GM12874 (cell line): ENCODE measurements at regions not wholly inside any gene's neighbourhood (a gene's known extent, or its start where the extent isn't known, plus 50 kb on each side); places are given as distances from the start of the nearest gene placed in this dataset.

Source experiments
- TF ChIP-seq, protein P1 (sequence below): IDR thresholded peaks from 2 replicates; pipeline ENCODE4 v1.5.1; 2011; ENCODE audit warnings: low read depth, mild to moderate bottlenecking, control low read depth, low read length, moderate library complexity; ENCODE audit not compliant: insufficient read depth

DNA sequence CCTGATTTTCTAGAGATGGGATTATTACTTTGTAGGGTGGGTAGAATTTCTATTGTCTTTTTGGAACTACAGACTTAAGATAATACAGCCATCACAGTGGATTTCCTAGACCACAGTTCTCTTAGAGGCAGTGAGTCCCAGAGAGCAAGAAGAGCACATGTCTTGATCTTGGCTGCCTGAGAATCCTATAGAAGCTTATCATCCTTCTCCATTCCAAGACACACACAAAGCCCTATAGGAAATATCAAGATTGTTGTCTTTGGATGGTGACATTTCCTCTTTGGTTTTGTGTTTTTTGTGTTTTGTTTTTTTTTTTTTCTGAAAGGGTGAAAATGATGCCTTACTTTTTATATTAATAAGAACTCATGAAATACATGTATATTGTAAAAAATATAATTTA, 143.1 kb downstream of the AHR start:
- TF ChIP-seq, protein P1, sequence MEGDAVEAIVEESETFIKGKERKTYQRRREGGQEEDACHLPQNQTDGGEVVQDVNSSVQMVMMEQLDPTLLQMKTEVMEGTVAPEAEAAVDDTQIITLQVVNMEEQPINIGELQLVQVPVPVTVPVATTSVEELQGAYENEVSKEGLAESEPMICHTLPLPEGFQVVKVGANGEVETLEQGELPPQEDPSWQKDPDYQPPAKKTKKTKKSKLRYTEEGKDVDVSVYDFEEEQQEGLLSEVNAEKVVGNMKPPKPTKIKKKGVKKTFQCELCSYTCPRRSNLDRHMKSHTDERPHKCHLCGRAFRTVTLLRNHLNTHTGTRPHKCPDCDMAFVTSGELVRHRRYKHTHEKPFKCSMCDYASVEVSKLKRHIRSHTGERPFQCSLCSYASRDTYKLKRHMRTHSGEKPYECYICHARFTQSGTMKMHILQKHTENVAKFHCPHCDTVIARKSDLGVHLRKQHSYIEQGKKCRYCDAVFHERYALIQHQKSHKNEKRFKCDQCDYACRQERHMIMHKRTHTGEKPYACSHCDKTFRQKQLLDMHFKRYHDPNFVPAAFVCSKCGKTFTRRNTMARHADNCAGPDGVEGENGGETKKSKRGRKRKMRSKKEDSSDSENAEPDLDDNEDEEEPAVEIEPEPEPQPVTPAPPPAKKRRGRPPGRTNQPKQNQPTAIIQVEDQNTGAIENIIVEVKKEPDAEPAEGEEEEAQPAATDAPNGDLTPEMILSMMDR, result no peak

DNA sequence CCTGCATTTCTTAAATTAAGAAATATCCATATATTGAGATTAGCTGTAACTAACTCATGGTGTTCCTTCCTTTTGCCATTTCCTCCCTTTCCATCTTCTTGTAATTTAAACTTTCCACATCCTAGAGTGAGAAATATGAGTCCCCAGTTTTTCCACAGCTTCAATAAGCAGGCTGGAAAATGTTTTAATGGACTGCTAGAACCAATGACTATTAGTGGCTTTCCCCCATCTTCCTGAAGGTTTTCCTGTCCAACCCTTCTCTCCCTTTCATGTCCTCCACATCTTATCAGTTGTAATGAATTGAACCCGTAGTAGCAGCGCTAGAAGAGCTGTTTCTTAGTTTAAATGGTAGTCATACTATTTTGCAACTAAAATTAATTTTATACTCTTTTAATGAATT, 145.7 kb downstream of the AHR start:
- TF ChIP-seq, protein P1, result no peak

DNA sequence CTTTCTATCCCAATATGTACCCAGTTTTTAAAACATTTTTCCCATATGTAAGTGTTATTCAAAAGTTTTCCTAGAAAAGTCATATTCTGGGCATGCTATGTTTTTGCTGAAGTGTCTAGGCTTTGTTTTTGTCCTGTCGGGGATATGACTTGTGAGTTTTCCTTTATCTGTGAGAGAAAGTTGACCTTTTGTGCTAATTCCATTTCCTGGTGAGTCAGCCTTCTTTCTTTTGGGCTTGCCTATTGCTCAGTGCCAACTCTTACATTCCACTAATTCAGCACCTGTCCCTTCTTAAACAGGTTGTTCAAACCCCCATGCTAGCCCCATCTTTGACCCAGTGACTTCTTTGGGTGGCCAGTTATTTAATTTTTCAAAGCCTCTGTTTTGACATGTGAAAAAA, 146.2 kb downstream of the AHR start:
- TF ChIP-seq, protein P1, result no peak

DNA sequence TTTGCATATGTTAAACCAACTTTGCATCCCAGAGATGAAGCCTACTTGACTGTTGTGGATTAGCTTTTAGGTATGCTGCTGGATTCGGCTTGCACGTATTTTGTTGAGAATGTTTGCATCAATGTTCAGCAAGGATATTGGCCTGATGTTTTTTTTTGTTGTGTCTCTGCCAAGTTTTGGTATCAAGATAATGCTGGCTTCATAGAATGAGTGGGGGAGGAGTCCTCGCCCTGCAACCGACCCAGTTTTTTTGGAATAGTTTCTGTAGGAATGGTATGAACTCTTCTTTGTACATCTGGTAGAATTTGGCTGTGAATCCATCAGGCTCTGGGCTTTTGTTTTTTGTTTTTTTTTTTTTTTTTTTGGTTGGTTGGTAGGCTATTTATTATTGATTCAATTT, 147.9 kb downstream of the AHR start:
- TF ChIP-seq, protein P1, result no peak

DNA sequence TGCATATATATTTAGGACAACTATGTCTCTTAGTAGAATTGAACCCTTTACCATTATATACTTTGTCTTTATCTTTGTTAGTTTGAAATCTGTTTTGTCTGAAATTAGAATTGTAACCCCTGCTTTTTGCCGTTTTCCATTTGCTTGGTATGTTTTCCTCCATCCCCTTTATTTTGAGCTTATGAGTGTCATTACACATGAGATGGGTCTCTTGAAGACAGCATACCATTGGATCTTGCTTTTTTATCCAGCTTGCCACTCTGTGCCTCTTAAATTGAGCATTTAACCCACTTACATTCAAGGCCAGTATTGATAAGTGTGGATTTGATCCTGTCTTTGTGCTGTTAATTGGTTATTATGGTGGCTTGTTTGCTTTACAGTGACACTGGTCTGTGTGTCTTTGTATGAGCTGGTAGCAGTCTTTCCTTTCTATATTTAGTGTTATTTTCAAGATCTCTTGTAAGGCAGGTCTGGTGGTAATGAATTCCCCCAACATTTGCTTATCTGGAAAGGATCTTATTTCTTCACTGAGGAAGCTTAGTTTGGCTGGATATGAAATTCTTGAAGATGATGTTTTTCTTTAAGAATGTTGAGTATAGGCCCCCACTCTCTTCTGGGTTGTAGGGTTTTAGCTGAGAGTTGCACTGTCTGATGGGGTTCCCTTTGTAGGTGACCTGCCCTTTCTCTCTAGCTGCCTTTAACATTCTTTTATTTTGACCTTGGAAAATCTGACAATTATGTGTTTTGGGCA, 149.5 kb downstream of the AHR start:
- TF ChIP-seq, protein P1, result no peak

DNA sequence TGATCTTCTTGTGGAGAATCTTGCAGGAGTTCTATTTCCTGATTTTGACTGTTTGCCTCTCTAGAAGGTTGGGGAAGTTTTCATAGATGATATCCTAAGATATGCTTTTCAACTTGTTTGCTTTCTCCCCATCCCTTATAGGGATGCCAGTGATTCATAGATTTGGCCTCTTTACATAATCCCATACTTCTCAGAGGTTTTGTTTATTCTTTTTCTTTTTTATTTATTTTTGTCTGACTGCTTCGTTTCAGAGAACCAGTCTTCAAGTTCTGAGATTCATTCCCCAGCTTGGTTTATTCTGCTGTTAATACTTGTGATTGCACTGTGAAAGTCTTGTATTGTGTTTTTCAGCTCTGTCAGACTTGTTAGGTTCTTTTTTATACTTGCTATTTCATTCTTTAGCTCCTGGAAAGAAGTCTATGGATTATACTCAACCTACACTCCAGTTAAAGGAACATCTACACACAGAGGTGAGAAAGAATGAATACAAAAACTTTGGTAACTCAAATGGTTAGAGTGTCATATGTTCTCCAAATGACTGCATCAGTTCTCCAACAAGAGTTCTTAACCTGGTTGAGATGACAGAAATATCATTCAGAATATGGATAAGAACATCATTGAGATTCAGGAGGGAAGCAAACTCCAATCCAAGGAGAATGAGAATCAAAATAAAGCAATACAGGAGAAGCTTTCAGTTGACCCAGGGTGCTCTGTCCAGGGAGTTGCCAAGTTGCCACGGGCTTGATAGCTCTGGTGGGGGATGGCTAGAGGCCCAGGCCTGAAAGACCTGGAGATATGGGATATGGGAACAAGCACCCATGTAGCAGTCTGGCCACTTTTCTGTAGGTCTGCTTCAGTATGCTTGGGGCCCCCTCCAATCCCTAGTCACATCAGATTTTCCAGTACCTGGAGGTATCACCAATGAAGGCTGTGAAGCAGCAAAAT, 150.3 kb downstream of the AHR start:
- TF ChIP-seq, protein P1, result no peak

DNA sequence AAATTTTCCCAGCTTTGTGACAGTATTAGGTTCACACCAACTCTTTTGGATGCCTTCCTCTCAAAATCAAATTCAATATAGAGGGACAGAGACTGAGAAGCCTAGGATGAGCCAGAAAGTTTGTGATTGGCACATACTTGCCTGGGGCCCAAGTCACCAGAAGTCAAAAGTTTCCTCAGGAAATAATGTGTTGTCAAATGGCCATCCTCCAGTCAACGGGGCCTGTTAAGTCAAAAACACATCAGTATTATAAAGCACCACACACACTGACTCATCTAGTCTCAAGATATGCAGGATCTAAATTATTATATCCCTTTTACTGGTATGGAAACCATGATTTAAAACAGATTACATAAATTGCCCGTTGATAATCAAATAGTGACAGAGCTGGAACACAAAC, 158.1 kb downstream of the AHR start:
- TF ChIP-seq, protein P1, result no peak
